Mesodermal cell (in vitro differentiated cells): ENCODE measurements at regions not wholly inside any gene's neighbourhood (a gene's known extent, or its start where the extent isn't known, plus 50 kb on each side); places are given as distances from the start of the nearest gene placed in this dataset.

ENCODE experiments used
- H3K27ac ChIP-seq: 2 replicates; pipeline ENCODE4 v1.7.0; 2013; ENCODE audit warnings: mild to moderate bottlenecking, low read depth, low read length, moderate library complexity; ENCODE audit not compliant: severe bottlenecking
- H3K36me3 ChIP-seq: 2 replicates; pipeline ENCODE4 v1.7.1; 2013; ENCODE audit warnings: mild to moderate bottlenecking, low read length, moderate library complexity; ENCODE audit not compliant: control insufficient read depth, insufficient read depth
- H3K4me1 ChIP-seq: one replicate; pipeline ENCODE4 v1.7.1; 2013; ENCODE audit warnings: mild to moderate bottlenecking, low read length; ENCODE audit not compliant: insufficient read depth, control insufficient read depth, poor library complexity, severe bottlenecking
- H3K4me3 ChIP-seq: 2 replicates; pipeline ENCODE4 v1.7.0; 2013; ENCODE audit warnings: low read length, control low read depth, mild to moderate bottlenecking; ENCODE audit not compliant: insufficient read depth, poor library complexity, severe bottlenecking; ENCODE audit errors: extremely low read depth
- H3K9me3 ChIP-seq: 2 replicates; pipeline ENCODE4 v1.7.1; 2013; ENCODE audit warnings: mild to moderate bottlenecking, low read length, moderate library complexity; ENCODE audit not compliant: control insufficient read depth
- WGBS, 2 experiments: methylation state at CpG; one replicate each; pipeline ENCODE4 v1.1.5; 2013; ENCODE audit warnings: missing lambda C conversion rate in 2 of 2; ENCODE audit not compliant: insufficient coverage in 2 of 2; 5-methylcytosine and 5-hydroxymethylcytosine counted together

DNA sequence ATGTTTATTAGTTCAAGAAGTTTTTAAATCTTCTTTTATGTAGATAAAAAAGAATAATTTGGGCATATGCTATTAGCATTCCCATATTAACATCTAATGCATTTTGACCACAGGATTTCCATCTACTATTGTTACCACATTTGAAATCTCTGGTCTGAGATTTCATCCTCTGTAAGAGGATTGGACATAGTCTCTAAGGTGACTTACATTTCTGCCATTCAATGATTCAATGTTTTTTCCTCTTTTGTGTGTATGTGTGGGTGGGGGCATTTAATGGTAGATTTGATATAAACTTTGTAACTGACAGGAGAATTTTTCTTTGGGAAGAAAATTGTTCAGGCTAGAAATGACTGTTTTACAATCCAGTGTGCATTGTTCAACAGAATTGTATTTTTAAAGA lies 307.3 kb upstream of the RBMS3 start:
- no peak overlapping the region for H3K4me3 ChIP-seq
- H3K36me3 ChIP-seq: no peaks in the 10 kb centered on the region
- H3K27ac ChIP-seq: no peak overlapping the region
- H3K9me3 ChIP-seq: peaks cover 6% of the 10 kb centered on the region
- no peaks in the 10 kb centered on the region for H3K4me1 ChIP-seq

DNA sequence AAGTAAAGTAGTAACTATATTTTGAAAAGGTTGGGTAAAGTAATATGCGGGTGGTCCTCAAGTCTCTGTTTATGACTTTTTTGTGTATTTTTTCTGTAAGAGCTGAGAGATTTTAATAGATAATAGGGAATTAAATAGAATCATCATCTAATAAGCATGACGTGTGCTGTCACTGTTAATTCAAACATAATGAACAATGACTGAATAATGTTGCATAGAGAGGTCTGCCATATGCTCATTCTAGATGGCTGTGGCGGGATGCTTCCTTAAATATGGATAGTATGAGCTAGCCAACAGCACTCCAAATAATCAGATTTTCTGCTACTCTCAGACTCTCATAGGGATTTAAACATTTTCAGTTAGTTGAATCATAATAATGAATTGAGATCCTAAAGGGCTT lies 302.8 kb upstream of the RBMS3 start:
- Histone ChIP-seq H3K9me3 (no peaks in the 10 kb centered on the region), H3K4me3 (no peak overlapping the region), H3K27ac (no peak overlapping the region), H3K36me3 (no peaks in the 10 kb centered on the region), H3K4me1 (no peaks in the 10 kb centered on the region)
- no CpG with 5 or more reads among the region's 3 CpGs for WGBS, 2 experiments

DNA sequence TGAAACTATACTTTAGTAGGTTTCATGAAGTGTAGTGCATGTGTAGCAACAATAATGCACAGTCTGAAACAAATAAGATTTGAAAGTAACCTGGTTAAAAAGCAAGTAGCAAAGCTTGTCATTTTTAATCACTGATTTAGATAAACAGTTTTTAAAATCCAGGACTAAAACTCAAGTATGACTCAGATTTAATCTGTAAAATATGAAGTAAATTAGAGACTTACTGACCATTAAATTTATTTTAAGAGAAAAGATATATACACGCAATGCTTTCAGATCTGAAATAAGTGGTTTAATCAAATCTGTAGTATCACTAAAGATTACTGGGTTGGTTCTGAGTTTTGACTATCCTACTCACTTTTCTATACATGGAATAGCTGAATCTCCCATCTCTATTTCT lies 300.7 kb upstream of the RBMS3 start:
- no peaks in the 10 kb centered on the region for H3K9me3 ChIP-seq
- H3K36me3 ChIP-seq: no peaks in the 10 kb centered on the region
- H3K4me3 ChIP-seq: no peak overlapping the region
- no CpG with 5 or more reads among the region's 1 CpG for WGBS, 2 experiments
- no peak overlapping the region for H3K27ac ChIP-seq
- no peaks in the 10 kb centered on the region for H3K4me1 ChIP-seq

DNA sequence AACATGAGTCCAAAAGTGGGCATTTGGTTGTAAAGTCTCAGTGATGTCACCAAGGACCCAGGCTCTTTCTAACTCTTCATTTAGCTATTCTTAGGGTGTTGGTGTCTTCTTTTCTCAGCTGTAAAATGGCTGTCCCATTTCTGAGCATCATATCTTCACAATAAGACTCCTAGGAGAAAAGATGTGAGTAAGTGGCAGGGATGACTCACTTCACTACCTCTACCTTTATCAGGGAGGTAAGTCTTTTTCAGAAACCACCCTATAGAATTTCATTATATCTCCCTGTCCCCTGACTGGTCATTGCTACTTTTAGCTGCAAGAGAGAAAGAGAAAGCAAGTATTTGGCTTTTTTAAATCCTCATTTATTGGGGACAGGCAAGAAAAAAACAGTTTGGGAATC lies 300.2 kb upstream of the RBMS3 start:
- H3K27ac ChIP-seq: no peak overlapping the region

DNA sequence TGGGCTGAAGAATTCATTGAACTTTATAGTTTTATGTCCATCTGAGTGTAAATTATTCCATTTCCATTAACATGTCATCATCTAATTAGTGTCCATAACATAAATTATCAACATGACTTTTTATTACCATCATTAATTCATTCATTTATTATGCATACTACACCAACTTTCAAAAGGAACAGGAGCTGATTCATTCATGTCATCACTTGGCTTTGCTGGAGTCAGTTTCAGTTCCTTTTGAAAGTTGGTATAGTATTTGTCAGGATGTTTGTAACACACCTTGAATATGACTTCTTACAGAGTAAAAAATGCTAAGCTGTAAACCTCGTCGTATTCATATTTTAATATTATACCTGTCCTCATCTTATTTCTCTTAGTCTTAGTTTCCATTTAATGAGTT lies 298.0 kb upstream of the RBMS3 start:
- Histone ChIP-seq H3K4me1 (no peaks in the 10 kb centered on the region), H3K9me3 (no peaks in the 10 kb centered on the region), H3K27ac (no peak overlapping the region), H3K36me3 (no peaks in the 10 kb centered on the region), H3K4me3 (no peak overlapping the region)
- WGBS, 2 experiments: no CpG with 5 or more reads among the region's 2 CpGs

More for the DNA sequence above, 300.2 kb upstream of the RBMS3 start:
- no peaks in the 10 kb centered on the region for H3K9me3 ChIP-seq
- H3K4me3 ChIP-seq: no peak overlapping the region
- H3K4me1 ChIP-seq: no peaks in the 10 kb centered on the region
- H3K36me3 ChIP-seq: no peaks in the 10 kb centered on the region

DNA sequence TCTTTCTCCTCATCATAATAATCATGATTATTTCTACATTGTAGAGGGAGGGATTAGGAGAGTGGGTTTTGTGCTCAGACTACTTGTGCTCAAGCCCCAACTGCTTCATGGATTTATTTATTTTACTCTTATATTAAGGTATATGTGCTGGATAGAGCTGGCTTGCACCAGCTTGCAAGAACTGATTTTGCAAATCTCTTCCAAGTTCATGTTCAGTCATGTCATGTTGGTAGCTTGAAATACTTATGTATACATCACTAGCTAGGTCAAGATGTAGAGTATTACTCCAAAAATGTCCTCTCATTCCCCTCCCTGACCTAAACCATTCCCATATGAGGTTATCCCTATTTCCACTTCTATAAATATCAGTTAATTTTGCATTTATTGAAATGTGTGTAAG lies 293.9 kb upstream of the RBMS3 start:
- Histone ChIP-seq H3K4me1 (no peaks in the 10 kb centered on the region), H3K36me3 (no peaks in the 10 kb centered on the region), H3K4me3 (no peak overlapping the region), H3K9me3 (no peaks in the 10 kb centered on the region), H3K27ac (no peak overlapping the region)

DNA sequence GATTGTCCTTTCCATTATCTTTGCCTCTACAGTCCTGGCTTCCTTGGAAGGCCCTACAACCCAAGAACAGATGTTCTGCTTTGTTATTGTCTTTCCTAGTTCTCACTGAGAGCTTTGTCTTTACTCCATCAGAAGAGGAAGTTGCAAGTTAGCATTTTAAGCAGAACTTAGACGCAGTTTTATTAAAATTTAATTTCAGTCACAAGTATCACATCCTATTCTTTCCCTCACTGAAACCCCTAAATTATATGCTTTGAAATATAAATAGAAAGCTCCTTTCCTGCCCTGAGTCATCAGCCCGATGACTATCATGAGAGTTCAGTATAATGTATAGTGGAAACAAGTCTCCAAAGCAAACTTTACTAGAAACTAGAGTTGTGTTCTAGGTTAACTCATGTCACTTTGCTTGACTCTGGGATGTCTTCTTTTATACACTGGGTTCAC lies 291.2 kb upstream of the RBMS3 start:
- Histone ChIP-seq H3K27ac (no peak overlapping the region), H3K4me1 (no peaks in the 10 kb centered on the region)
- WGBS, 2 experiments: no CpG with 5 or more reads among the region's 2 CpGs

DNA sequence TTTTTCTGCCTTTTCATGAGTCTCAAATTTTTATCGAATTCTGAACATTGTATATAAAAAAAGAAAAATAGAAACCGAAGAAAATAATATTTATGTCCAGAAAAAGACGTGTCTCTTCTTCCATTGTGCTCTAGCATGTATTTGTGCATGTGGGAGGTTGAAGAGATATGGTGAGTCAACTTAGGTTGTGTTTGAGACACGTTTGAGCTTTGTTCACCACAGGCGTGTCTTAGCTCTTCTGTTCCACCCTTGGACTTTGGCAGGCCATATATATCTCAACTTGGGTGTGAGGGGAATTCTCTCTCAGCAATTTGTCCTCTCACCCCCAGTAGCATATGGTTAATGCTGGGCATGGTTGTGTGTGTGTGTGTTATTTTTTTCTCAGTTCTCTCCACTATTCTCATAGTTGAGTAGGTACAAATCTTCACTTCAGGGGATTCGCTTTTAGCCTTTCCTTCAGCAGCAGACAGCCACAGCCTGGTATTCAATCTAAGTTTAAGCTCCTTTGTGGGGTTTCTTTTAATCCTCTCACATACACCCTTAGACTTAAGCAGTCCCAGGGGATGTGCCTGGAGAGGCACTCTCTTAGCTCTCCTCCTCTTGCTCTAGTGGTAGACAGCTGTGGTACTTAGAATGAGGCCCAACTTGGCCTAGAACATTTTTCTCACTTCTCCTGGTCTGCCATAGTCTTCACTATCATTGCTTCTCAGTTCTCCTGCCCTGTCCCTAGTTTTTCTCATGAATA lies 286.5 kb upstream of the RBMS3 start:
- Histone ChIP-seq H3K4me1 (no peaks in the 10 kb centered on the region), H3K9me3 (peaks cover 6% of the 10 kb centered on the region), H3K4me3 (no peak overlapping the region), H3K27ac (no peak overlapping the region), H3K36me3 (no peaks in the 10 kb centered on the region)
- WGBS, 2 experiments: 87 to 90% methylated on average over 3 to 4 of the region's 6 CpGs

More for the DNA sequence above, 291.2 kb upstream of the RBMS3 start:
- H3K4me3 ChIP-seq: no peak overlapping the region
- H3K9me3 ChIP-seq: no peaks in the 10 kb centered on the region
- no peaks in the 10 kb centered on the region for H3K36me3 ChIP-seq

DNA sequence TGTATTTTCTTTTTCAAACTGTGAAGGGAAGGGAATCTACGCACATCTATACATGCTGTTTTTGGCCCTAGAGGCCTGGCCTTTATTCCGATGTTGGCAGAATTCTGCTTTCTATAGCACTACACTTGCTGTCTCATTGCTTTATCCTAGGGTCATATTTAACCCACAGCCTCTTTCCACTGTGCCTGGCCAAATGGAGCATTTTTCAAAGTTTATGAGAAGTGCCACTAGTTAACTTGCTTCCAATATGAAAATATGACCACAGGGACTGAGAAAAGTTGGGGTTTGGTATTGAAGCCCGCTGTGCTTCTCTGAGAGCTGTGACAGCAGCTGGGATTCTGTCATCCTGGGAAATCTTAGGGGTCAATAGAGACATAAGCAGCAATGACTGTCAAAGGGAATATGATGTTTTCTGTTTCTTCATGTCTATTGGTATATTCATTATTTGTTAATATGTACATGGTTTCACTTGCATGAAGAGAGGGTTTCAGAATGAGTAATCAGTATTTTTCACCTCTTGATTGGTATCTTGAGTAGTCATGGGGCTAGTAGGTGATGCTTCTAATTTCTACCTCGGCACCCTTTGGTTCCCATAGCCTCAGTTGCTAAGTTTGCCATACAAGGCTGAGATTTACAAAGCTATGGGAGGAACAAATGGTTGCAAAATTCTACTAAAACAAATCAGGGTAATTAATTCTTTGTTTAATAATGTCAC lies 275.8 kb upstream of the RBMS3 start:
- WGBS, 2 experiments: 97 to 100% methylated on average over 3 of the region's 4 CpGs
- H3K36me3 ChIP-seq: no peaks in the 10 kb centered on the region
- H3K4me3 ChIP-seq: no peak overlapping the region
- no peaks in the 10 kb centered on the region for H3K4me1 ChIP-seq
- H3K9me3 ChIP-seq: no peaks in the 10 kb centered on the region
- no peak overlapping the region for H3K27ac ChIP-seq

DNA sequence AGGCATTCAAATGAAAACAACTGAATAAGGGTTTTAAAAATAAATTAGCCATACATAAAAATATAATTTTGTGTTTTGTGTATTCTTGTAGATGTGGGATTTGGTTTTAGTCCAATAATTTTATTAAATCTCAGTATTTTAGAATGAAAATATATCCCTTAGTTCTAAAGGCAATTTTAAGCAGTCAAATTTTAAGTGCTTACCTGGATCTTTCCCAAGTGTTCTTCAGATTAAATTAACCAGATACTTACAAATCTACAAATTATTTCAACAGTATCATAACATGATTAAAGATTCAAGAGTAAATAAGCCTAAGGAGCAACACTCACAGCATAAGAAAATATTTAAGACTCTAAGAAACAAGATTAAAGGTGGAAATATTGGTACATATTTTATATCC lies 275.0 kb upstream of the RBMS3 start:
- no peak overlapping the region for H3K4me3 ChIP-seq
- H3K36me3 ChIP-seq: no peaks in the 10 kb centered on the region
- H3K27ac ChIP-seq: no peak overlapping the region

DNA sequence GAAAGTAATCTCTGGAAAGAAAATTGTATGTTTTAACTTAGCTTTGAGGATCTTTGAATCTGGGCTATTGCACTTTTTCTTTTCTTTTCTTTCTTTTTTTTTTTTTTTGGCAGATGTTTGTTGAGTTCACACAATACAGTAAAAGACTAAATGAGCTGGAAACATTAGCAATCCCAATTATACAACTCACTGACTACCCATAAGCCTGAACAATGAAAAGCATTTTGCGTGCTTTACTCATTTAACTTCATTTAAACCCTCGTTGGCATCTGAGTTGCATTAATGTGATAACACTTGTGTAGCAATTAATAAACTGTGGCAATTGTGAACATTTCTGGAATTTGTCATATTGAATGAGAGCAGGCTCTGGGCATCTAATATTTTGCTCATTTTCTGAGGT lies 269.4 kb upstream of the RBMS3 start:
- WGBS, 2 experiments: 100% methylated on average over 1 of the region's 2 CpGs; no CpG with 5 or more reads in 1 of the 2 experiments
- Histone ChIP-seq H3K36me3 (no peaks in the 10 kb centered on the region), H3K4me3 (no peak overlapping the region), H3K4me1 (no peaks in the 10 kb centered on the region), H3K9me3 (no peaks in the 10 kb centered on the region), H3K27ac (no peak overlapping the region)

More for the DNA sequence above, 275.0 kb upstream of the RBMS3 start:
- Histone ChIP-seq H3K4me1 (no peaks in the 10 kb centered on the region), H3K9me3 (no peaks in the 10 kb centered on the region)
